ENCODE measurements at regions not wholly inside any gene's neighbourhood (a gene's known extent, or its start where the extent isn't known, plus 50 kb on each side); places are given as distances from the start of the nearest gene placed in this dataset.

GRCh38 chrX:135649029-135649428, 64.4 kb upstream of the CT45A1 start:
- POLR2A ChIA-PET: no interaction called here
- Histone ChIP-seq H3K27me3 (ENCODE audit: control insufficient read depth in 1 of 2, insufficient read depth in 2 of 2, low read length in 2 of 2) (no peaks in the 10 kb centered on the region), H3K9me3 (ENCODE audit: low read length) (no peaks in the 10 kb centered on the region), H3K79me2 (ENCODE audit: insufficient read depth, low read length) (no peaks in the 10 kb centered on the region), H3K36me3 (replicated peaks in 1 of 2; ENCODE audit: control insufficient read depth in 1 of 2, insufficient read depth in 2 of 2, low read length in 2 of 2) (no peaks in the 10 kb centered on the region), H3K9ac (ENCODE audit: insufficient read depth, low read depth, low read length) (no peak overlapping the region), H3K4me3 (replicated peaks in 1 of 3; ENCODE audit: insufficient read depth in 1 of 3, low read depth in 2 of 3, low read length in 3 of 3) (no peak overlapping the region), H3K4me2 (ENCODE audit: low read depth, low read length) (no peak overlapping the region), H4K20me1 (ENCODE audit: insufficient read depth, low read length) (no peaks in the 10 kb centered on the region), H3K27ac (ENCODE audit: extremely low read length, insufficient read depth, low read length) (no peak overlapping the region), H3K4me1 (ENCODE audit: insufficient read depth, low read length) (no peaks in the 10 kb centered on the region), H2AFZ (ENCODE audit: low read length) (no peak overlapping the region)
- ATAC-seq (no peak), DNase-seq (ENCODE audit: low spot score) (no peak), FAIRE-seq (no peak)
- no peak for TF ChIP-seq CSRNP1 (CRISPR knock-in tag; IDR thresholded peaks at IDR 0.05)
- no peak for TF ChIP-seq SSRP1 (CRISPR knock-in tag; IDR thresholded peaks at IDR 0.05)
- TF ChIP-seq ZNF670 (CRISPR knock-in tag; IDR thresholded peaks at IDR 0.05; ENCODE audit: borderline replicate concordance): no peak
- TF ChIP-seq TP53 (CRISPR knock-in tag; conservative IDR thresholded peaks at IDR 0.05): no peak
- TF ChIP-seq ZNF251 (CRISPR knock-in tag; IDR thresholded peaks at IDR 0.05): no peak
- no peak for TF ChIP-seq HMGXB4 (CRISPR knock-in tag; IDR thresholded peaks at IDR 0.05; ENCODE audit: borderline replicate concordance in 1 of 2, low read depth in 1 of 2)
- TF ChIP-seq E2F1 (CRISPR knock-in tag; IDR thresholded peaks at IDR 0.05): no peak
- TF ChIP-seq ZNF263 (CRISPR knock-in tag; IDR thresholded peaks at IDR 0.05): no peak
- no peak for TF ChIP-seq ZNF160 (CRISPR knock-in tag; IDR thresholded peaks at IDR 0.05)
- TF ChIP-seq ZKSCAN8 (CRISPR knock-in tag; IDR thresholded peaks at IDR 0.05; ENCODE audit: borderline replicate concordance): no peak
- no TSS peak for BruUV-seq (replicated peaks)
- intact Hi-C loops (cut with micrococcal nuclease; ENCODE audit: unreplicated experiment): no loop called here
- in situ Hi-C loops (cut with HindIII; ENCODE audit: extremely low pct_ligation_motif_present, low pct_unique_long_range_greater_than_20kb): no loop called here
- 0% methylated on average over 4 of the region's 4 CpGs for WGBS (ENCODE audit: low lambda C conversion rate)
- CTCF ChIA-PET (ENCODE audit: low intra/inter-chr PET ratio, low total read pairs): no interaction called here
